ENCODE measurements at regions not wholly inside any gene's neighbourhood (a gene's known extent, or its start where the extent isn't known, plus 50 kb on each side); places are given as distances from the start of the nearest gene placed in this dataset.

DNA sequence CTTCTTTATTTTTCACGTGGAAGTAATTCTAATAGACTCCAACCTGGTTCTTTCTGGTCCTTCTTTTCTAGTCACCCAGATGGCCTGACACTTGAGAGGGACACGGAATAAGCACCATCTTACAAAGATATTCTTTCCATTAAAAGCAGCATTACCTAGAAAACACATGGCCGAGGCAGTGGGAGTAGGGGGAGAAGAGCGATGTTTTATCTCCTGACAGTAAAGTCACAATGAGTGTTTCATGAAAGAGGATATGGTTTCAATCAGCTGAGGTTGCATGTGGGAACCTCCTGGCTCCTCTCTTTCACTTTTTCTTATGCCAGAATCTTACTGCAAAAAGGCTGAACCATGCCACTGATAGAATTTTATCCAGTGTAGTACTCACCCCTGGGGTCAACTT, 288.8 kb upstream of the SPAG17 start:
- no peak for TF ChIP-seq USF2 (IDR thresholded peaks at IDR 0.05; ENCODE audit: low read depth, low read length)
- no peak for TF ChIP-seq CTCF (conservative IDR thresholded peaks at IDR 0.05; ENCODE audit: low read depth, low read length)
- no peak for TF ChIP-seq POLR2A (IDR thresholded peaks at IDR 0.05; ENCODE audit: low read depth, low read length)
- no peak for TF ChIP-seq RFX5 (IDR thresholded peaks at IDR 0.05; ENCODE audit: low read depth, low read length)
- TF ChIP-seq BHLHE40 (IDR thresholded peaks at IDR 0.05; ENCODE audit: low read depth, low read length) = no peak
- no peak for TF ChIP-seq CEBPB (IDR thresholded peaks at IDR 0.05; ENCODE audit: low read depth, low read length)
